B cell (primary cell): ENCODE measurements at regions not wholly inside any gene's neighbourhood (a gene's known extent, or its start where the extent isn't known, plus 50 kb on each side); places are given as distances from the start of the nearest gene placed in this dataset.

Experiments used
- ATAC-seq: fragments of 200-7000 bp; cut with Tn5 transposase; one replicate; pipeline ENCODE4 v1.10.0; 2021; ENCODE audit warnings: low read depth, mild to moderate bottlenecking, moderate number of reproducible peaks, moderate library complexity
- CTCF ChIA-PET: fragments of 350-600 bp; sonication (Branson Sonifier 250); formaldehyde crosslinking; loops from one replicate; lab custom pipeline; 2021; ENCODE audit warnings: antibody characterized with exemption, inconsistent platforms; lab: Charles Lee
- POLR2A ChIA-PET: fragments of 350-600 bp; sonication (Branson Sonifier 250); formaldehyde crosslinking; loops from one replicate; lab custom pipeline; 2021; ENCODE audit warnings: antibody characterized with exemption; lab: Charles Lee
- DNase-seq: peaks from one replicate; pipeline ENCODE4 v3.0.0; 2013
- H2AFZ ChIP-seq: 2 replicates; pipeline ENCODE4 v1.6.1; 2012; ENCODE audit warnings: mild to moderate bottlenecking, low read depth, low read length; ENCODE audit not compliant: insufficient read depth, poor library complexity, severe bottlenecking
- H3K27ac ChIP-seq, 2 donors: 1 replicate in 1 of 2; 2 replicates in 1 of 2; pipeline ENCODE4 v1.5.1; 2012 to 2013; ENCODE audit warnings: low read length in 2 of 2, mild to moderate bottlenecking in 2 of 2, moderate library complexity in 1 of 2
- H3K27me3 ChIP-seq, 4 experiments: fragments of 200-600 bp in 1 of 4; sonication (generic) in 1 of 4; replicated peaks in 1 of 4; 1 replicate in 2 of 4; 2 replicates in 2 of 4; pipeline versions ENCODE4 v1.6.1 to v1.7.0; 2013 to 2016; ENCODE audit warnings: low read length in 3 of 4, mild to moderate bottlenecking in 2 of 4, mixed read lengths in 1 of 4, moderate library complexity in 1 of 4; ENCODE audit not compliant: insufficient read depth in 4 of 4, control insufficient read depth in 3 of 4; ENCODE audit errors: control extremely low read depth in 1 of 4
- H3K36me3 ChIP-seq, 2 experiments: replicated peaks in 1 of 2; 1 replicate in 1 of 2; 2 replicates in 1 of 2; pipeline versions ENCODE4 v1.6.1 to v1.7.1; 2013; ENCODE audit warnings: low read length in 1 of 2; ENCODE audit not compliant: insufficient read depth in 2 of 2, control insufficient read depth in 1 of 2; ENCODE audit errors: control extremely low read depth in 1 of 2, extremely low read depth in 1 of 2
- H3K4me1 ChIP-seq, 2 donors: fragments of 200-600 bp in 1 of 2; sonication (generic) in 1 of 2; 1 replicate in 1 of 2; 2 replicates in 1 of 2; pipeline versions ENCODE4 v1.5.1 to v1.6.1; 2013 to 2017; ENCODE audit warnings: low read length in 2 of 2; ENCODE audit not compliant: control insufficient read depth in 2 of 2, insufficient read depth in 2 of 2
- H3K4me2 ChIP-seq: replicated peaks from 2 replicates; pipeline ENCODE3; 2012; ENCODE audit warnings: mild to moderate bottlenecking, low read depth, low read length; ENCODE audit not compliant: poor library complexity, severe bottlenecking
- H3K4me3 ChIP-seq, 5 experiments: fragments of 200-600 bp in 1 of 5; sonication (generic) in 1 of 5; 1 replicate in 3 of 5; 2 replicates in 2 of 5; pipeline versions ENCODE4 v1.5.1 to v1.7.0; 2011 to 2016; ENCODE audit warnings: low read length in 4 of 5, mild to moderate bottlenecking in 4 of 5, low read depth in 2 of 5, control low read depth in 1 of 5, moderate library complexity in 1 of 5; ENCODE audit not compliant: insufficient read depth in 1 of 5; ENCODE audit errors: control extremely low read depth in 1 of 5, extremely low read depth in 1 of 5
- H3K79me2 ChIP-seq: fragments of 200-600 bp; sonication (generic); one replicate; pipeline ENCODE4 v1.6.0; 2016; ENCODE audit warnings: low read length; ENCODE audit not compliant: control insufficient read depth, insufficient read depth
- H3K9ac ChIP-seq: fragments of 200-600 bp; sonication (generic); 2 replicates; pipeline ENCODE4 v1.6.1; 2017; ENCODE audit warnings: mild to moderate bottlenecking, low read length, moderate library complexity
- H3K9me3 ChIP-seq, 3 donors: one replicate each; pipeline versions ENCODE4 v1.6.1 to v1.7.1; 2013; ENCODE audit warnings: low read length in 2 of 3; ENCODE audit not compliant: control insufficient read depth in 2 of 3, insufficient read depth in 1 of 3; ENCODE audit errors: control extremely low read depth in 1 of 3
- H4K20me1 ChIP-seq: 2 replicates; pipeline ENCODE4 v1.6.0; 2012; ENCODE audit warnings: mild to moderate bottlenecking, low read length; ENCODE audit not compliant: insufficient read depth, control insufficient read depth, poor library complexity, severe bottlenecking
- H3K27ac Mint-ChIP-seq: one replicate; pipeline ENCODE4 v1.8.0; 2021; ENCODE audit warnings: mixed read lengths
- H3K27me3 Mint-ChIP-seq: one replicate; pipeline ENCODE4 v1.8.0; 2021; ENCODE audit warnings: mixed read lengths
- H3K4me1 Mint-ChIP-seq: one replicate; pipeline ENCODE4 v1.8.0; 2021; ENCODE audit warnings: mixed read lengths
- H3K4me3 Mint-ChIP-seq: one replicate; pipeline ENCODE4 v1.8.0; 2021; ENCODE audit warnings: mixed read lengths
- H3K9me3 Mint-ChIP-seq: one replicate; pipeline ENCODE4 v1.8.0; 2022; ENCODE audit warnings: mixed read lengths; ENCODE audit not compliant: insufficient read depth
- CTCF ChIP-seq: fragments of 200-600 bp; IDR thresholded peaks from one replicate; pipeline ENCODE4 v1.8.0; 2022; ENCODE audit warnings: antibody characterized with exemption, mild to moderate bottlenecking
- EZH2 ChIP-seq: IDR thresholded peaks from 2 replicates; pipeline ENCODE4 v1.6.1; 2012; ENCODE audit warnings: borderline replicate concordance, low read depth, mild to moderate bottlenecking, moderate library complexity, low read length; ENCODE audit not compliant: insufficient read depth, poor library complexity, severe bottlenecking
- WGBS: methylation state at CpG from one replicate; pipeline ENCODE4 v1.1.5; 2013; ENCODE audit warnings: missing lambda C conversion rate; ENCODE audit not compliant: insufficient coverage; 5-methylcytosine and 5-hydroxymethylcytosine counted together
- intact Hi-C: fragments of 100-400 bp; cut with micrococcal nuclease; formaldehyde crosslinking; loops from one replicate; pipeline ENCODE4 v1.10.0; 2022

GRCh38 chr16:6549415-6549814 is 783.2 kb upstream of the RBFOX1 start:
- WGBS, result 91% methylated on average over 1 of the region's 1 CpG
- no peaks in the 10 kb centered on the region for H3K27me3 ChIP-seq
- no peak overlapping the region for H3K4me2 ChIP-seq
- ChIA-PET CTCF (no interaction called here), POLR2A (no interaction called here)
- no peaks in the 10 kb centered on the region for H4K20me1 ChIP-seq
- no peak for DNase-seq
- H3K4me1 ChIP-seq, result no peaks in the 10 kb centered on the region
- H3K4me3 ChIP-seq, result no peak overlapping the region
- H3K79me2 ChIP-seq, result no peaks in the 10 kb centered on the region
- H3K4me3 Mint-ChIP-seq, result no peak overlapping the region
- H3K9me3 ChIP-seq, result no peaks in the 10 kb centered on the region
- H3K4me1 Mint-ChIP-seq, result no peaks in the 10 kb centered on the region
- intact Hi-C loops, result no loop called here
- no peaks in the 10 kb centered on the region for H3K36me3 ChIP-seq
- no peak overlapping the region for H3K9ac ChIP-seq
- no peak for ATAC-seq
- no peak overlapping the region for H3K27ac ChIP-seq
- no peak for TF ChIP-seq EZH2
- no peak for TF ChIP-seq CTCF
- H3K9me3 Mint-ChIP-seq, result no peaks in the 10 kb centered on the region
- no peaks in the 10 kb centered on the region for H3K27me3 Mint-ChIP-seq
- H3K27ac Mint-ChIP-seq, result no peak overlapping the region
- H2AFZ ChIP-seq, result no peak overlapping the region

GRCh38 chr16:6548507-6548906 is 784.1 kb upstream of the RBFOX1 start:
- no peaks in the 10 kb centered on the region for H3K36me3 ChIP-seq
- no peaks in the 10 kb centered on the region for H3K27me3 Mint-ChIP-seq
- no peak overlapping the region for H2AFZ ChIP-seq
- intact Hi-C loops, result no loop called here
- H3K9ac ChIP-seq, result no peak overlapping the region
- no peak overlapping the region for H3K4me2 ChIP-seq
- POLR2A ChIA-PET, result no interaction called here
- H3K4me3 ChIP-seq, result no peak overlapping the region
- H3K27ac Mint-ChIP-seq, result no peak overlapping the region
- ATAC-seq, result no peak
- H3K79me2 ChIP-seq, result no peaks in the 10 kb centered on the region
- no peak overlapping the region for H3K27ac ChIP-seq
- no peaks in the 10 kb centered on the region for H3K9me3 Mint-ChIP-seq
- no peaks in the 10 kb centered on the region for H3K27me3 ChIP-seq
- DNase-seq, result no peak
- no peaks in the 10 kb centered on the region for H4K20me1 ChIP-seq
- no peak overlapping the region for H3K4me3 Mint-ChIP-seq
- H3K4me1 Mint-ChIP-seq, result no peaks in the 10 kb centered on the region
- H3K4me1 ChIP-seq, result no peaks in the 10 kb centered on the region
- H3K9me3 ChIP-seq, result no peaks in the 10 kb centered on the region
- 91% methylated on average over 8 of the region's 11 CpGs for WGBS
- TF ChIP-seq EZH2 (no peak), CTCF (no peak)
- CTCF ChIA-PET, result no interaction called here
